Panc1 (cell line): ENCODE measurements at regions not wholly inside any gene's neighbourhood (a gene's known extent, or its start where the extent isn't known, plus 50 kb on each side); places are given as distances from the start of the nearest gene placed in this dataset.

Experiments used
- ATAC-seq: fragments of 200-7000 bp; cut with Tn5 transposase; 2 replicates; pipeline ENCODE4 v1.9.1; 2020; ENCODE audit warnings: mild to moderate bottlenecking, moderate library complexity
- BruUV-seq: library from RNA; stranded (reverse); fragments of 400-500 nt; replicated peaks from 2 replicates; lab custom pipeline; 2021; lab: Mats Ljungman, UMichigan
- CTCF ChIA-PET: fragments of 300-600 bp; sonication (Branson Sonifier 250); formaldehyde crosslinking; loops from one replicate; lab custom pipeline; 2022; ENCODE audit warnings: antibody characterized with exemption; lab: Charles Lee
- POLR2A ChIA-PET: fragments of 300-600 bp; sonication (Branson Sonifier 250); formaldehyde crosslinking; loops from one replicate; lab custom pipeline; 2022; ENCODE audit warnings: antibody characterized with exemption; lab: Charles Lee
- DNase-seq: peaks from one replicate; pipeline ENCODE4 v3.0.0-alpha.2; 2010; ENCODE audit warnings: low read depth, low spot score
- H3K27ac ChIP-seq: 2 replicates; pipeline ENCODE4 v1.5.1; 2011; ENCODE audit warnings: mild to moderate bottlenecking, low read length, inconsistent platforms
- H3K27me3 ChIP-seq: fragments of 200-500 bp; sonication (Bioruptor generic); 2 replicates; pipeline ENCODE4 v1.6.0; 2014; ENCODE audit warnings: low read length, inconsistent platforms; ENCODE audit not compliant: control insufficient read depth, insufficient read depth
- H3K36me3 ChIP-seq: fragments of 200-500 bp; sonication (Bioruptor generic); 2 replicates; pipeline ENCODE4 v1.5.1; 2014; ENCODE audit warnings: inconsistent platforms, mild to moderate bottlenecking, low read length, moderate library complexity; ENCODE audit not compliant: control insufficient read depth, insufficient read depth
- H3K4me1 ChIP-seq: 2 replicates; pipeline ENCODE4 v1.5.1; 2011; ENCODE audit warnings: inconsistent platforms, mild to moderate bottlenecking, low read length, moderate library complexity; ENCODE audit not compliant: control insufficient read depth, insufficient read depth
- H3K4me3 ChIP-seq, 2 experiments: 2 replicates each; pipeline ENCODE4 v1.5.1; 2011 to 2012; ENCODE audit warnings: low read depth in 2 of 2, low read length in 2 of 2, mild to moderate bottlenecking in 2 of 2, inconsistent platforms in 1 of 2, moderate library complexity in 1 of 2
- H3K9me3 ChIP-seq: fragments of 200-500 bp; sonication (Bioruptor generic); 2 replicates; pipeline ENCODE4 v1.5.1; 2014; ENCODE audit warnings: low read depth, mild to moderate bottlenecking, inconsistent platforms, low read length, moderate library complexity; ENCODE audit not compliant: control insufficient read depth, insufficient read depth
- CTCF ChIP-seq: fragments of 450-650 bp; IDR thresholded peaks from 2 replicates; pipeline ENCODE4 v1.5.1; 2017; ENCODE audit warnings: mild to moderate bottlenecking
- POLR2AphosphoS5 ChIP-seq: IDR thresholded peaks from 2 replicates; pipeline ENCODE4 v1.6.1; 2012; ENCODE audit warnings: mild to moderate bottlenecking, low read depth, low read length, moderate library complexity
- REST ChIP-seq, 2 experiments: IDR thresholded peaks; 2 replicates each; pipeline ENCODE4 v1.6.1; 2011 to 2012; ENCODE audit warnings: low read depth in 2 of 2, control low read depth in 1 of 2, low read length in 1 of 2, mild to moderate bottlenecking in 1 of 2, moderate library complexity in 1 of 2; ENCODE audit not compliant: insufficient read depth in 1 of 2
- SIN3A ChIP-seq: IDR thresholded peaks from 2 replicates; pipeline ENCODE4 v1.6.1; 2012; ENCODE audit warnings: low read depth, mild to moderate bottlenecking, low read length, moderate library complexity, borderline replicate concordance; ENCODE audit not compliant: insufficient read depth
- TCF7L2 ChIP-seq: IDR thresholded peaks from 2 replicates; pipeline ENCODE4 v1.6.1; 2011; ENCODE audit warnings: mild to moderate bottlenecking, low read depth, low read length, inconsistent platforms
- in situ Hi-C: cut with HindIII; loops from 2 replicates; pipeline ENCODE4 v1.10.0; 2016; ENCODE audit warnings: low sequenced_read_pairs, low pct_unique_long_range_greater_than_20kb
- intact Hi-C: fragments of 100-400 bp; cut with micrococcal nuclease; formaldehyde crosslinking; loops from one replicate; pipeline ENCODE4 v1.10.0; 2022; ENCODE audit not compliant: unreplicated experiment

- ATAC-seq (no peak), DNase-seq (no peak)
- ChIA-PET CTCF (no interaction called here), POLR2A (no interaction called here)
- H3K4me1 ChIP-seq = no peaks in the 10 kb centered on the region
- H3K9me3 ChIP-seq = no peaks in the 10 kb centered on the region
- H3K36me3 ChIP-seq = no peaks in the 10 kb centered on the region
- H3K4me3 ChIP-seq = no peak overlapping the region
- intact Hi-C loops (no loop called here), in situ Hi-C loops (no loop called here)
- no peak overlapping the region for H3K27ac ChIP-seq
- TF ChIP-seq REST (IDR thresholded peaks at IDR 0.05; ENCODE audit: insufficient read depth in 1 of 2, low read depth in 2 of 2, low read length in 1 of 2) = no peak
- no peak for TF ChIP-seq TCF7L2
- no peak for TF ChIP-seq CTCF
- TF ChIP-seq SIN3A = no peak
- TF ChIP-seq POLR2AphosphoS5 = no peak
- H3K27me3 ChIP-seq = no peaks in the 10 kb centered on the region
- no TSS peak for BruUV-seq
Observed at GRCh38 chr13:89057274-89057673, 1386.1 kb downstream of the SLITRK5 start.

GRCh38 chr13:89057862-89058261 lies 1386.7 kb downstream of the SLITRK5 start:
- intact Hi-C loops = no loop called here
- Histone ChIP-seq H3K4me1 (no peaks in the 10 kb centered on the region), H3K36me3 (no peaks in the 10 kb centered on the region), H3K27me3 (no peaks in the 10 kb centered on the region), H3K27ac (no peak overlapping the region), H3K9me3 (no peaks in the 10 kb centered on the region), H3K4me3 (no peak overlapping the region)
- BruUV-seq = no TSS peak
- ChIA-PET CTCF (no interaction called here), POLR2A (no interaction called here)
- DNase-seq = no peak
- TF ChIP-seq POLR2AphosphoS5 (no peak), TCF7L2 (no peak), REST (IDR thresholded peaks at IDR 0.05; ENCODE audit: insufficient read depth in 1 of 2, low read depth in 2 of 2, low read length in 1 of 2) (no peak), SIN3A (no peak), CTCF (no peak)
- no peak for ATAC-seq
- in situ Hi-C loops = no loop called here
